HG02642 (cell line): ENCODE measurements at regions not wholly inside any gene's neighbourhood (a gene's known extent, or its start where the extent isn't known, plus 50 kb on each side); places are given as distances from the start of the nearest gene placed in this dataset.
A peak's percentile ranks its signal among the peaks of the same experiment; 100 is the strongest.

ENCODE experiments used
- ATAC-seq: cut with Tn5 transposase; IDR thresholded peaks from one replicate; pipeline ENCODE4 v1.9.1; 2021; ENCODE audit warnings: mild to moderate bottlenecking; ENCODE audit not compliant: unreplicated experiment, poor library complexity

DNA sequence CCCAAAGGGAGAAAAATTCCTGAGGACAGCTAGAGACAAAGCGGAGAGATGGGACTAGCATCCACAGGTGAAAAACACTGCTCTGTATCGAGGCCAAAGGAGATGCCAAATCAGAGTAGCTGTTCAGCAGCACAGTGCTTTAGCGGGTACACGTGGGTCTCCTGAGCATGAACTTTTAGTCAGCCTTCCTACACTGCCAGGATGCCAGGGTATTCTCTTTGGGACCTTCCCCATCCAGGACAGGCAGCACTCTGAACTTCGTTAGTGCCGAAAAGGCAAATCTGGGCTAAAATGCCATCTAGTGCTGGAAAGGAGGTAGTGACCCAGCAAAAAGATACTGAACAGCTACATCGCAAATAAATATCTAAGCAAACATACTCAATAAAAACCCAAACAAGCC lies 64.9 kb downstream of the C6orf58 start:
- ATAC-seq: peak; percentile 82
